LHCN-M2 (cell line): ENCODE measurements at regions not wholly inside any gene's neighbourhood (a gene's known extent, or its start where the extent isn't known, plus 50 kb on each side); places are given as distances from the start of the nearest gene placed in this dataset.

Experiments
- DNase-seq: peaks from one replicate; pipeline ENCODE4 v3.0.0-alpha.2; 2012; ENCODE audit warnings: low read depth

- no peak for DNase-seq
These were observed 511.0 kb upstream of the RIOK2 start for GRCh38 chr5:97694091-97694490.

GRCh38 chr5:97714424-97714823 is 531.4 kb upstream of the RIOK2 start:
- no peak for DNase-seq

DNA sequence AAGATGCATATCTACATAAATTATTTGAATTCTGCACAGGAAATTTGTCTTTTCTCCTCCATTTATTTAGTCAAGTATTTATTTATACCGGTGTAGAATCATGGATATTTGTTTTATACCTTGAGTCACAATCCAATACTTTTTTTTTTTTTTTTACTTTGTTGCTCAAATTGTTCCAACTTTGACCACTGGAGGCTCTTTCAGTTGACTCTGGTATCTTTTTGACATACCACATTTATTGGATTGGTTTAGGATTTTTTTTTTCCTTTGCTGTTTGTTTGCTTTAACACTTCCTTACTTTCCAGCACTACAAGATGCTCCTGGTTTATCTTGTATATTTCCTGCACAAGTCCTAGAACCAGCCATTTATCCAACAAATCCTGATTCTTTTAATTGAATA is 543.1 kb upstream of the RIOK2 start:
- no peak for DNase-seq

DNA sequence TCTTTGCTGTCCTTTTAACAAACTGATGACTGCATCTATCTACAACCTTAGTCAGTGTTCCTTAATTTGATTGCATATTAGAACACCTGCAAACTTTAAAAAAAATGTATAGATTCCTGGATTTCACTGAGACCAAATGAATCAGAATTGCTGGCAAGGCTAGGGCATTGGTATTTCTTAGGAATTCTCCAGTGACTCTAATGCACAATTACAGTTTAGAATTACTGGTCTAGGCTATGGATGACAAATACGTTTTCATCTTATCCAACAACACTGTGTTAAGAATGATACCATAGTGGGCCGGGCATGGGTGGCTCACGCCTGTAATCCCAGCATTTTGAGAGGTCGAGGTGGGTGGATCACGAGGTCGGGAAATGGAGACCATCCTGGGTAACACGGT is 545.9 kb upstream of the RIOK2 start:
- DNase-seq = no peak

DNA sequence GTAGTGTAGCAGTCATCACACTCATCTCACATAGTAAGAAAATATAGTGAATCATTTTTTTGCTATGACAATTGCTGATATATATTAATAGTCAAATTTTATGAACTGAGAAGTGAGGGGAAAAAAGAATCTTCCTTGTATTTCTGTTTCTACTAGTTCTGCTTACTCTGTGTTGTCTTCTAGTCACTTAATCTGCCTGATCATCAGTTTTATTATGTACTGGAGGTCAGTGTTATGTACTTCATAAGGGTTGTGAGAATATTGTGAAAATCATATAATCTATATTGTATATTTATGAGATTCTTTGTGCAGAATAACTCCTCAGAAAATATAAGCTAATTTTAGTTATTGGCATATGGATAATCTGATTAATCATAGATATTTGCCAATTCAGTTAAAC is 546.9 kb upstream of the RIOK2 start:
- DNase-seq = no peak

- DNase-seq = peak; percentile 79
These were observed 552.2 kb upstream of the RIOK2 start for GRCh38 chr5:97735209-97735608.

DNA sequence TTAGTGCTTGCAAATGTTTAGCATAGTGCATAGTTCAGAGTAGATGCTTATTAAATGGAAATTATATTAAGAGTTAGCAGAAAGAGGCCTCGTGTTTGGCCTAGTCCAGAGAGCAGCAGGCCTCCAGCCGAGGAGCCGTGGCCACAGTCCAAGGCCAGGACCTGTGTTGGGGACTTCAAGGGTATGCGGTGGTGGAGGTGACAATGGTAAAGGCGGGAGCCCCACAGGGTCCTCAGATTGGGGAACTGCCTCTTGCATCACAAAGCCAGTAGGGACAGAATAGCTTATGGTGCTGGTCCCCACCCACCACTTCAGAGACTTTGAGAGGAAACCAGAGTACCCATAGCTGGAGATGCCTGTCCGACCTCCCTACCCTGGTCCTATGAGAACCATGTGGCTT is 554.6 kb upstream of the RIOK2 start:
- DNase-seq = no peak

DNA sequence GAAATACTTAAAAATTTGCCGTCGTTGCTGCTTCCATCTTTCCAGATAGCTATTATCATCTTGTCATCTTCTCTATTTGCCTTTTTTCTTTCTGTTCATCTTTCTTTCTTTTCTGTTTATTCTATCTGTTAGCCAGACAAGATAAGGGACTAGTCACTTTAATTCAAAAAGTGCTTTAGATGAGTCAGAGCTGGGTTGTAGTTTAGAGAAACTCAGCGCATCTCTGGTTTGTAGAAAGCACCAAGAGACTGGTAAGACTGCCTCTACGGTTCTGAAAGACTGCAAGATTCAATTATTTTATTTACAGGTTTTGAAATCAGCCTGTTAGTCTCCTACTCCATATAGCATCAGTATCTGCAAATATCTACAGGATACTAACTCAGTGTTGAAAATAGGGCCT is 562.8 kb upstream of the RIOK2 start:
- DNase-seq = no peak

DNA sequence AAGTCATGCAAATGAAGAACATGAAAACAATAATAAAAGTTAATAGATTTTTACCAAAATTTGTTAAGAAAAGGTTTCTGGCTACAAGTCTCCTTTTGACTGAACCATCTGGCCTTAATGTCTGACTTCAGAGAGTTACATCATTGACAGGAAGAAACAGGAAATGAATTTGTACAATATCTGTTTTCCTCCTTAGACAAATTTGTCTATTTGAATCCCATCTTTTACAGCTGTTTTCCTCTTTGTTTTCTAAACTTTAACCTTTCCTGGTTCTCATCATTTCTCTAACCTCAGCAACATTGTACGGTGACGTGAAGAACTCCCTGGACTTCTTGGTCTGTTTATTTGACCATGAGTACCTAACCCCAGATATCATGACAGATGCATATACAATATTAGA is 567.5 kb upstream of the RIOK2 start:
- no peak for DNase-seq

DNA sequence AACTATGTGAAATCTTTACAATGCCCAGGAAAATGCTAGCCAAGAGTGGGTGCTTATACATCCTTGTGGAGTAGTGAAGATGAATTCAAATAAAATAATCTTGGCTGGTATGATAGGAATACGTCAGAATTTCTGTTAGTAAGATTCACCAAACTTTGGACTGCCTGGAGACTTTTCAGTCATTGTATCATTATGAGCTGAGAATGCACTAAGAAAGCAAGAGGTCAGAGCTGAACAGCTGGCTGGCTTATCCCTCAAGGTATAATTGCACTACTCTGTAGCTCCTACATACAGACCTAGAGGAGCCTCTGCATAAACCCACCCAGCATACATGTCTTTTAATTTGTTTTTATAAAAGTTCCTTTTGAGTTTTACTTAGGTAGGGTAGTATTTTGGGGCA is 568.5 kb upstream of the RIOK2 start:
- peak; percentile 56 for DNase-seq

GRCh38 chr5:97752871-97753270 is 569.8 kb upstream of the RIOK2 start:
- DNase-seq = peak; percentile 54

DNA sequence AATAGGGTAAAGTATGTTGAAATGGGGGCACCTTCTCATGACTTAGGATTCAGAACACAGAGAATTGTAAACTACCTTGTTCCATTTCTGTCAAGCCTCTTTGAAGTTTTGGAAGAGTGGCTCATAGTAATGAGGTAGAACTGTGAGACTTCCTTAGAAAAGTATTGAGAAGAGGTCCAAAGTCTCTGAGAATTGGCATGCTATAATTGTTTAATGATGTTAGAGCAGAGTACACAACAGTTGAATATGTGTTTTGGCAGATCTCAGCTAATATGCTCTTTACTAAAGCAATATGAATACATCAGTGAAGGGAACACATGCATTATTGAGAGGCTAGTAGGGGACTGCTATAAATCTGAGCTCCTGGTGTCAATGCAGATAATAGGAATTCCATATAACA is 579.4 kb upstream of the RIOK2 start:
- DNase-seq = no peak

DNA sequence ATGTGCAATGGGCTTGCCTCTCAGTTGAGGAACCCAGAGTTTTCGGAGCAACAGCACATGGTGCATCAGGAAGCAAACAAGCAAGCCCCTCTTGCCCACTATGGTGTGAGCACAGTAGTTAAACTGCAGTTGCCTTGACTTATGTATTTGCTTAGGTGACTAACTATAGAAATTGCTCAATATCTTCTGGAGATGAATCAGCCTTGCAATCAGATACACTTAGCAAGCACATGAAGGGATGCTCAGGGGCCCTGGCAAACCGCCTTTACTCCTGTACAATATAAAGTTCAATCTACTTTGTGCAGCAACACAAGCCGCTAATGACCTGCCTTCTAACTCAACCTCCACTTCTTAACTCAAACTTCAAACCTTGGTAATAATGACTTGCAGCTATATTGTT is 581.7 kb upstream of the RIOK2 start:
- peak; percentile 85 for DNase-seq

- DNase-seq = peak; percentile 77
These were observed 595.4 kb upstream of the RIOK2 start for GRCh38 chr5:97778451-97778850.

DNA sequence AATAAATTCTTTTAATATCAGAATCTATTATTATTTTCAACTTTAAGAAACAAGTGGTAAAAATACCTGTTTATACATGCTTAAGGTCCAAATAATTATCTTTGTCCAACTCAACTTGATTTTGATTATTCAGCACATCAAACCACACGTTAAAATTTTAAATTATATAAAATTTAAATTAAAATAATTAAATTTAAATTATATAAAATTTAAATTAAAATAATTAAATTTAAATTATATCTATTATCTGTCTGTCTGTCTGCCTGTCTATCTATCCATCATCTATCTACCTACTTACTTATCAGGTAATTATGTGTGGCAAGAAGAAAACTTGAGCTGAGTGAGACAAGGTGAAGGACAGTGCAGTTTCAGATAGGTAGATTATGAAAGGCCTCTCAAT is 605.3 kb upstream of the RIOK2 start:
- DNase-seq = no peak

- no peak for DNase-seq
These were observed 615.0 kb upstream of the RIOK2 start for GRCh38 chr5:97797994-97798451.

DNA sequence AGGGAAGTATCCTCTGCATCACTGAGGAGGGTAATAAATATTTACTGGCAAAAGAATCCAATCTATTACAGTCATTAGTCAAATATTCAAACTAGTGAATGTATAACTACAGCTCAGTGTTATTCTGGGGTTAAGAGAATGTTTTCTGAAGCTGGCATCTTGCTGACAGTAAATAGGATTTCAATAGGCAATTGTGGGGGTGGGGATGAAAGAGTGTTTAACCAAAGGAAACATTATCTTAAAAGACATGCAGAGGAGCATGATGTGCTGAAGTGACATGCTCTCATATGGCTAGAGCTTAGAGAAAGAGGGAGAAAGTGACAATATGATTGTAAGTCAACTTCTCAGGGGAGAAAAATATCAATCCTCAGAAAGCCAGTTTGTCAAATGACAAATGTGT is 618.4 kb upstream of the RIOK2 start:
- no peak for DNase-seq

- no peak for DNase-seq
These were observed 637.1 kb upstream of the RIOK2 start for GRCh38 chr5:97820138-97820537.

DNA sequence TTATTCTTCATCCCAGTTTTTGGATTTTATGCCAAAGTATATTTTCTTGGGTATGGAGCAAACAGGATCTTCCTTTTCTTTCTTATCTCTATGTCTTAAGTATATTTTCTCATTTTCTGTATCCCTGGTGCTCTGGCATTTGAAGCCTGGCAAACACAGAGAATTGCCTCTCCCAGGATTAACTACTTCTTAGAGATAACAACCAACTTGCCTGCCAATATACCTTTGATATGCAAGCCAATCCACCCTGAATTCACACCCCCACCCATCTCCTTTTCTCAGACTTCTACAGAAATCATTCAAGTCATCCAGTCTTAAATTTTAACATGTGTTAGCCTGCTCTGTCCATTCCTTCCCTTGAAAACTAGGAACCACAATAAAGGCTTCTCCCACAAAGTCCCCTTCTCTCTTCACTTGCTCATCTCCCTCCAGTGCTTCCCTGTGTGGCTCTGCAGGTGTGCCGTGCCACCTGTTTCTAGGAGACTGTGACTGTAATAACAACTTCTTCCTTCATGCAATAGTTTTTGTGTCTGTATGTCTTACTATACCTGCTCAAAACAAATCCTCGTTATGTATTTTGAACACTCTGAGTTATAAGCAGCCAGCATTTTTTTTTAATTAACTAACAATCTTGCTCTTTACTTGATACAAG is 649.7 kb upstream of the RIOK2 start:
- DNase-seq = no peak

DNA sequence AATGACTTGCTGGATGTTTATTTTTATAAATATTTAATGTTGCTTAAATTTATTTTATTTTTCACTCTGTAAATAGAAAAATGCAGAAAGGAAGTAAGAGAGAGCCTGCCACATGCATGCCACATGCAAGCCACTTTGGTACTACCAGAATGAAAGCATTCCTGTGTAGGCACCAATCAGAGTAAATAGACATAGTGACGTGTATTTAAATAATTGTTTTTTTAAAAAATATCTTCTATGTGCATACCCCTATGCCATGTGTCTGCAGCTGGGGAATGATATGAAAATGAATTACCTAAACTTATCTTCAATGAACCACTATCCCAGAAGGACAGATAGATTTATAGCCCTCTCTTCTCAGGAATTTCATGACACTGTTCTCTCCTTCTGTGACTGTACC is 651.5 kb upstream of the RIOK2 start:
- DNase-seq = no peak

DNA sequence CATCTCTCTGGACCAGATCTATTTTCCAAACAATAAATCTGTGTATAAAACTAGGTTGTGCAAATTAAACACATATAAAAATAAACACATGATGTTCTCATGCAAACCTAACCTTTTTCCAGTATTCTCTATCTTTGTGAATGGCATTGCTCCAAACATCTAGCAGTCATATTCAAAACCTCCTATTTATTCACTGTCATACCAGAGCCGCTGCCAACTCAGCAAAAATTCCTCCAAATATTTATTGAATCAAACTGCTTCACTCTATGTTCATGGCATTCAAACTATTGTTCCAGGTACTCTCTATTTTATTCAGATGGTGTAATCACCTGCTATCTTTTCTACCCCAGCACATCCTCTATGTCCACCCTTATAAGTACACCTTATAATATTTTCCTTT is 652.1 kb upstream of the RIOK2 start:
- DNase-seq = no peak

DNA sequence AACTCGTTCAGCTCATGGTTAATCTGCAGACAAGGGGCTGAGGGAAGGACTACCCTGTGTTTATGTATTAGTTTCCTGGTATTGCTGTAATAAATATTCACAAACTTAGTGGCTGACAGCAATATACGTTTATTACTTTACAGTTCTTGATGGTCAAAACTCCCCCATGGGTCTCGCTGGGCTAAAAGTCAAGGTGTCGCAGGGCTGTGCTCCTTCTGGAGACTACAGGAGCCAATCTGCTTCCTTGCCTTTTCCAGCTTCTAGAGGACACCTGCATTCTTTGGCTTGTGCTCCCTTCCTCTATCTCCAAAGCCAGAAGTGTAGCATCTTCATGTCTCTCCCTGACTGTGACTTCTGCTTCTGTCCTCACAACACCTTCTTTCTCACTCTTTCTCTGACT is 653.8 kb upstream of the RIOK2 start:
- DNase-seq = no peak

DNA sequence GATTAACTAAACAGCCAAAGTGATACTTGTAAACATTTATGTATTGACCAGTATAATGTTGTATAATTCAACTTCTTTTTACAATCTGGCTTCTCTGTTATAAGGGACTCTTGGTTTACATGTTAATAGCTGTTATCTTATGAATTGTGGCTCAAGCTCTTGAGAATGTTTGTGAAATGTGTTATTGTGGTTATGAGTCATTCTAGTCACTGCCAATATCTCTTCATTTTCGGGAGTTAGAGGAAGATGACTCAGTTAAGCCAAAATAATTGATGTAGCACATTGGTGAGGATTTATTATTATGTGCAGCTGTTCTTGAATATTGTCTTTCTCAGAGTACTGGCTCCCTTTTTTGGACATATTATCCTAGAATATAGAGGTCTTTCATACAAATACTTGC is 655.2 kb upstream of the RIOK2 start:
- DNase-seq = peak; percentile 99
